Heart left ventricle (tissue), 13 donors: ENCODE measurements at regions not wholly inside any gene's neighbourhood (a gene's known extent, or its start where the extent isn't known, plus 50 kb on each side); places are given as distances from the start of the nearest gene placed in this dataset.

Experiments
- POLR2A ChIP-seq, 2 donors: fragments of 450-650 bp; IDR thresholded peaks; one replicate each; pipeline ENCODE4 v1.6.1; 2017; ENCODE audit warnings: antibody characterized with exemption in 2 of 2, mild to moderate bottlenecking in 2 of 2, moderate library complexity in 2 of 2
- TF ChIP-seq, protein P1 (sequence below), 12 donors: fragments of 200-600 bp; sonication (generic) in 4 of 12; IDR thresholded peaks; one replicate each; pipeline versions ENCODE4 v1.5.0 to v1.8.0; 2018 to 2022; ENCODE audit warnings: antibody characterized with exemption in 12 of 12, mild to moderate bottlenecking in 5 of 12
- donor health status: ischemic (EF 13 %, LVEDD 7.1; RV severe dilation, severe dysfunction).
- donor health status: DM: no; HTN: yes; CAD: no.
- donor health status: DM: no; HTN: no; CAD: no.
- donor health status: ischemic (EF 25% LVEDD 6.9; RV normal size, moderate dysfunction).
- donor health status: ischemic (EF 25% LVEDD 5.7; RV mildly dilated, moderate dysfunction).
- donor health status: ischemic (EF 35%, LVEDD 5.7; RV mildly dilated, moderate dysfunction).
- donor health status: nonischemic (EF 11% LVEDD 7.7; RV severe dilation, severe dysfunction).
- donor health status: DM: yes; HTN: yes; CAD: no.
- donor health status: PGD.
- donor health status: ischemic (EF 29% LVEDD 5.4; RV normal size, mild dysfunction).
- donor health status: nonischemic (EF 23%, LVEDD 6.1; RV moderate dilation, normal function).

DNA sequence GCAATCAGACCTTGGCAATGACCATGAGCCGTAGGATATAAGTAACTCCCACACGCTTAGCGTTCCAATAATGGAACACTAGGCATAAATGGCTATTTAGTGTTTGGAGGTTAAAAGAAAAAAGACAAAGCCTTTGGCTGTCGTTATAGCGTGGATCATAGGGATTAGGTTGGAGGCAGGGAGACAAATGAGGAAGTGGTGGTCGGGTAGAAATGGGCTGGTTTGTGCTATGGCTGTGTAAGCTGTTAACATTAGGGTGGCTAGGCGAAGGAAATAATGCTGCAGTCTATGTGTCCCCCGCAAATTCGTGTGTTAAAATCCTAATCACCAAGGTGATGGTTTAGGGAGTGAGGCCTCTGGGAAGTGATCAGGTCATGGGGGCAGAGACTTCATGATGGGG lies 120.4 kb upstream of the IRX6 start:
- TF ChIP-seq, protein P1, sequence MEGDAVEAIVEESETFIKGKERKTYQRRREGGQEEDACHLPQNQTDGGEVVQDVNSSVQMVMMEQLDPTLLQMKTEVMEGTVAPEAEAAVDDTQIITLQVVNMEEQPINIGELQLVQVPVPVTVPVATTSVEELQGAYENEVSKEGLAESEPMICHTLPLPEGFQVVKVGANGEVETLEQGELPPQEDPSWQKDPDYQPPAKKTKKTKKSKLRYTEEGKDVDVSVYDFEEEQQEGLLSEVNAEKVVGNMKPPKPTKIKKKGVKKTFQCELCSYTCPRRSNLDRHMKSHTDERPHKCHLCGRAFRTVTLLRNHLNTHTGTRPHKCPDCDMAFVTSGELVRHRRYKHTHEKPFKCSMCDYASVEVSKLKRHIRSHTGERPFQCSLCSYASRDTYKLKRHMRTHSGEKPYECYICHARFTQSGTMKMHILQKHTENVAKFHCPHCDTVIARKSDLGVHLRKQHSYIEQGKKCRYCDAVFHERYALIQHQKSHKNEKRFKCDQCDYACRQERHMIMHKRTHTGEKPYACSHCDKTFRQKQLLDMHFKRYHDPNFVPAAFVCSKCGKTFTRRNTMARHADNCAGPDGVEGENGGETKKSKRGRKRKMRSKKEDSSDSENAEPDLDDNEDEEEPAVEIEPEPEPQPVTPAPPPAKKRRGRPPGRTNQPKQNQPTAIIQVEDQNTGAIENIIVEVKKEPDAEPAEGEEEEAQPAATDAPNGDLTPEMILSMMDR (IDR thresholded peaks at IDR 0.05): no peak
- no peak for TF ChIP-seq POLR2A (IDR thresholded peaks at IDR 0.05)
